ENCODE measurements at regions not wholly inside any gene's neighbourhood (a gene's known extent, or its start where the extent isn't known, plus 50 kb on each side); places are given as distances from the start of the nearest gene placed in this dataset.

DNA sequence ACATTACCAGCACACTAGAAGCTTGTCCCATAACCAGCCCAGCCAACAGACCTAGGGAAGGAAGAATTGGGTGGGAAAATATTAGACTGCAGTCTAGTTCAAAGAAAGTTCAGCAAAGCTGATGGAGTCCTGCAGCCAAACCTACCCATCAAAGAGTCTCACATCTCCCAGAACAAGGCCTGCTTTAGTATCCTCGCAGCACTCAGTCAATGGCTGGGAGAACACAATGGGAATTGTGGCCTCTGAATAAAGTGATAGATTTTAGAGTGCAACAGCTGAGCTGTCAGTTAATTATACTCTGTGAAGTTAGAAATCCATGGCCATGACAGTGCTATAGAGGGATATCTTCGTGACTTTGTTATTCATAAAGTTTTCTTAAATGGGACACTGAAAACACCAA lies 207.2 kb upstream of the NAALADL2 start:
- TF ChIP-seq, protein P1, sequence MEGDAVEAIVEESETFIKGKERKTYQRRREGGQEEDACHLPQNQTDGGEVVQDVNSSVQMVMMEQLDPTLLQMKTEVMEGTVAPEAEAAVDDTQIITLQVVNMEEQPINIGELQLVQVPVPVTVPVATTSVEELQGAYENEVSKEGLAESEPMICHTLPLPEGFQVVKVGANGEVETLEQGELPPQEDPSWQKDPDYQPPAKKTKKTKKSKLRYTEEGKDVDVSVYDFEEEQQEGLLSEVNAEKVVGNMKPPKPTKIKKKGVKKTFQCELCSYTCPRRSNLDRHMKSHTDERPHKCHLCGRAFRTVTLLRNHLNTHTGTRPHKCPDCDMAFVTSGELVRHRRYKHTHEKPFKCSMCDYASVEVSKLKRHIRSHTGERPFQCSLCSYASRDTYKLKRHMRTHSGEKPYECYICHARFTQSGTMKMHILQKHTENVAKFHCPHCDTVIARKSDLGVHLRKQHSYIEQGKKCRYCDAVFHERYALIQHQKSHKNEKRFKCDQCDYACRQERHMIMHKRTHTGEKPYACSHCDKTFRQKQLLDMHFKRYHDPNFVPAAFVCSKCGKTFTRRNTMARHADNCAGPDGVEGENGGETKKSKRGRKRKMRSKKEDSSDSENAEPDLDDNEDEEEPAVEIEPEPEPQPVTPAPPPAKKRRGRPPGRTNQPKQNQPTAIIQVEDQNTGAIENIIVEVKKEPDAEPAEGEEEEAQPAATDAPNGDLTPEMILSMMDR (IDR thresholded peaks at IDR 0.05; ENCODE audit: low read depth, low read length): no peak
- TF ChIP-seq, protein P2, sequence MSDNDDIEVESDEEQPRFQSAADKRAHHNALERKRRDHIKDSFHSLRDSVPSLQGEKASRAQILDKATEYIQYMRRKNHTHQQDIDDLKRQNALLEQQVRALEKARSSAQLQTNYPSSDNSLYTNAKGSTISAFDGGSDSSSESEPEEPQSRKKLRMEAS (IDR thresholded peaks at IDR 0.05; ENCODE audit: low read depth, low read length): no peak

Measured in NB4 (cell line).